Epithelial cell of proximal tubule (primary cell): ENCODE measurements at regions not wholly inside any gene's neighbourhood (a gene's known extent, or its start where the extent isn't known, plus 50 kb on each side); places are given as distances from the start of the nearest gene placed in this dataset.
A peak's percentile ranks its signal among the peaks of the same experiment; 100 is the strongest.

Source experiments
- DNase-seq: peaks from one replicate; pipeline ENCODE4 v3.0.0-alpha.2; 2011; ENCODE audit warnings: low read depth
- H3K4me3 ChIP-seq: 2 replicates; pipeline ENCODE4 v1.5.1; 2011; ENCODE audit warnings: low read depth, mild to moderate bottlenecking, low read length
- TF ChIP-seq, protein P1 (sequence below): conservative IDR thresholded peaks from 2 replicates; pipeline ENCODE4 v1.5.1; 2012; ENCODE audit warnings: low read depth, mild to moderate bottlenecking, low read length

DNA sequence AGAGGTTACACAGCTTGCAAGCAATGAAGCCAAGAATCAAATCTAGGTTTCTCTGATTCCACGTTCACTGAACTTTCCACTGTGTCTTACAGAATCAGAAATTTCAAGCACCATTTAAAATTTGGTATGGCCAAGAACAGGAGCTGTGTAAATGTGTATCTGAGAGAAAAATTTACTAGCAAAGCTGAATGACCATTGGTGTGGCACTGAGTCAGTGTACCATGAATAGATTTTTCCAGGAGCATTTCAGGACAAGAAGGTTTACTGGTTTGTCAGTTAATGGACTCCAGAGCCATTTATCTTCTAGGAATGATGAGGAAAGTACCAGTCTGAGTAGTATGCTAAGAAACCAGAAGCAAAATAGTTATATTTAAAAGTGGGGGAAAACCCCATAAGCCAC is 269.4 kb upstream of the FAT3 start:
- TF ChIP-seq, protein P1, sequence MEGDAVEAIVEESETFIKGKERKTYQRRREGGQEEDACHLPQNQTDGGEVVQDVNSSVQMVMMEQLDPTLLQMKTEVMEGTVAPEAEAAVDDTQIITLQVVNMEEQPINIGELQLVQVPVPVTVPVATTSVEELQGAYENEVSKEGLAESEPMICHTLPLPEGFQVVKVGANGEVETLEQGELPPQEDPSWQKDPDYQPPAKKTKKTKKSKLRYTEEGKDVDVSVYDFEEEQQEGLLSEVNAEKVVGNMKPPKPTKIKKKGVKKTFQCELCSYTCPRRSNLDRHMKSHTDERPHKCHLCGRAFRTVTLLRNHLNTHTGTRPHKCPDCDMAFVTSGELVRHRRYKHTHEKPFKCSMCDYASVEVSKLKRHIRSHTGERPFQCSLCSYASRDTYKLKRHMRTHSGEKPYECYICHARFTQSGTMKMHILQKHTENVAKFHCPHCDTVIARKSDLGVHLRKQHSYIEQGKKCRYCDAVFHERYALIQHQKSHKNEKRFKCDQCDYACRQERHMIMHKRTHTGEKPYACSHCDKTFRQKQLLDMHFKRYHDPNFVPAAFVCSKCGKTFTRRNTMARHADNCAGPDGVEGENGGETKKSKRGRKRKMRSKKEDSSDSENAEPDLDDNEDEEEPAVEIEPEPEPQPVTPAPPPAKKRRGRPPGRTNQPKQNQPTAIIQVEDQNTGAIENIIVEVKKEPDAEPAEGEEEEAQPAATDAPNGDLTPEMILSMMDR = no peak
- peak; percentile 63 for DNase-seq
- no peak overlapping the region for H3K4me3 ChIP-seq

DNA sequence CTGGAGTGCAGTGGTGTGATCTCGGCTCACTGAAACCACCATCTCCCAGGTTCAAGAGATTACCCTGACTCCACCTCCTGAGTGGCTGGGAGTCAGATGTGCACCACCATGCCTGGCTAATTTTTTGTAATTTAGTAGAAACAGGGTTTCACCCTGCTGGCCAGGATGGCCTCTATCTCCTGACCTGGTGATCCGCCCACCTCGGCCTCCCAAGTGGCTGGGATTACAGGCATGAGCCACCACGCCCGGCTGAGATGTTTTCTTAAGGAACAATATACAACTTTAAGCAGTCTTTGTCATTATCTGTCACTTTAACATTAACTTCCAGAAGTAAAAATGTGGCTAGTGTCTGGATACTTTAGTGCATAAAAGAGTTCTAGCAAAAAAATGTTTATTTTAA is 272.6 kb upstream of the FAT3 start:
- no peak for DNase-seq
- TF ChIP-seq, protein P1 = no peak
- H3K4me3 ChIP-seq = no peak overlapping the region

DNA sequence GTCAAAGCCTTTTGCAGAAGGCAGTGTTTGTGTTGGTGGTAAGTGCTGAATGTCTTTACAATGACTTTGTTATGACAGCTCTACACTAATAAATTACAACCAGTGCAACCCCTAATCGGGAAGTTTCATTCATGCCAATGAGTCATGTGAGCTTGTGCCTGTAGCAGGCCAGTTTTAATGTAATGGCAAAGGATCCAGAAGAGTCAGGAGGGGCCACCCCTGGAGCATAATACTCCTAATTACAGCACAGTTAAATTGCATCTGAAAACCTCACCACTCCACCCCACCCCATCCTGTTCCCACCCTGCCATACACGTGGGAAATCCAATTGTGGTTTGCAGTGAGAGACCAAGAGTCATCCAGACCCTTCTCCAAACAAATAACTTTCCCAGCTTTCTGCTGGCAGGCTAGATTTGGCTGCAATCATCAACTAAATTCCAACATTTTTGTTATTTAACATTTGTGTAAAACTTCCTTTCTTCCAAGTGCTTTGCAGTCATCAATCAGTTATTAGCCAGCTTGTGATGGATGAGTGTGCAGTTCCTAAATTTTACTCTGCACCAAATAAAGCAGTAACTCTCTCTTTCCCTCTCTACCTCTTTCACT is 277.3 kb upstream of the FAT3 start:
- H3K4me3 ChIP-seq = no peak overlapping the region
- TF ChIP-seq, protein P1 = no peak
- peak; percentile 52 for DNase-seq

DNA sequence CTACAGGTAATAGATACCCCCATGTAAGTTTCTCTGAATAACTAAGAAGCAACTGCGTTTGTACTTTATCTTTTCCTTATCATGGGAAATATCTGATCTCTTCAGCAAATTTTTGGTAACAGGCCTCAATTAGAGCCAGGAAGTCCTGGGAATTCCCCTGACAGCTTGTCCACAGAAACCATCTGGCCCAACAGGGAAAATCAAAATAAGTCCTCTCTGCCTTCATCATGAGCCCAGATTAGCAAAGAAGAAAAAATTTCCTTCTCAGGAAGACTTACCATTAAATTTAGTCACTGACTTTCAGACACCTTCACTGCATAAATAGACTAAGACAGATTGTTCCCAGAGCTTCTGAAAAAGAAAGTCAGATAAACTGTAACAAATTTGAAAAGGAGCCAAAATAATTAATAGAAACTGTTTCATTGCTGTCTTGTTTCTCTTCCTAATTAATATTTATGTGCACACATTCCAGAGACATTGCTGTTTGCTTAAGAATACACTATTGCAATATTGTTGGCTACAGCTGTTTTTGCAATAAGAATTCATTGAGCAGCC is 278.1 kb upstream of the FAT3 start:
- DNase-seq = no peak
- H3K4me3 ChIP-seq = no peak overlapping the region
- TF ChIP-seq, protein P1 = no peak

DNA sequence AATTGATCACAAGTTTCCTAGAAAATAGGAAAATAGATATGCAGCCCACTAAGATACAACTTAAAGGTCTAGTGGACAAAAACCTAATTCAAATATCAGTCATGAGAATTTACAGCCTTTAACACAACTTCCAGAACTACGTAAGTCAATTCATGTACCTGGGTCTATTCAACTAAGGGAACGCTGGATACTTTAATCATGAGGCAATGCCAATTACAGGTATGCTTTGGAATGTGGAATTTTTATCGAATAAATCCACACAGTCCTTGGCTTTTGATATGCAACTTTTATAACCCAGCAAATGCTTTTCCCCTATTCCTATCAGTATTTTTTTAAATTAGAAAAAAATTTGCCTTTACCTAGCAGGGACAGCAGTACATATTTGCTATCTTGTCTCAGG is 289.5 kb upstream of the FAT3 start:
- DNase-seq = no peak
- TF ChIP-seq, protein P1 = no peak
- H3K4me3 ChIP-seq = no peak overlapping the region

DNA sequence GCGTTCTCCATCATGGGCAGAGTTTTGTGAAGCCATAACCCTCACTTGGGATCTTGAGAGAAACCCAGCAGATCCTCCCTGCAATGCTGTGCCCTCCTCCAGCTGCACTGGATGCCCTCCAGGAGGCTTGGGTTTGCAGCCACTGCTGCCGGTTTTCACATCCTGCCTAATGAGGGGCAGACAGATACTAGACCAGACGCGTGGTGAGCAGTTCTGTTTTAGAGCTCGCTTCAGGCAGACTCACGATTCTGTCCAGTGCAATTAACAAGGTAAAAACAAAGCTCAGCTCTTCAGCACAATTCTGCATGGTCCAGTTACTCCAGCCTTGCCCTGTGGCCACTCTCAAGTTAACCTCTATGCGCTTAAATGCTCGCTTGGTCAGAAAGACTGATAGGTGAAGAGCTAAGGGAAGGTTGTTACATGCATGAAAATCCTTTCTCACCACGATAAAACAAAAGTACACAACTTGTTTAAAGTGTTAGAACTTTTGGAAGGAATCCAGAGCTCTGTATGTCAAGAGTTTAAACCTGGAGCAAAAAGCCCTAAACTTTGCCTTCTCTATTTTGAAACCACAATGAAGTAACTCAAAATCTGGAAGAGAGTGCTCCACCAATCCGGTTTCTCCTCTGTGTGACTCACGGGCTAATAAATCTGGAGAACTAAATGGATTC is 292.3 kb upstream of the FAT3 start:
- DNase-seq = peak; percentile 82
- TF ChIP-seq, protein P1 = peak; percentile 22
- H3K4me3 ChIP-seq = peak overlapping the region; percentile 7
